Neural progenitor cell (in vitro differentiated cells): ENCODE measurements at regions not wholly inside any gene's neighbourhood (a gene's known extent, or its start where the extent isn't known, plus 50 kb on each side); places are given as distances from the start of the nearest gene placed in this dataset.

Source experiments
- CTCF ChIP-seq: fragments of 200-600 bp; sonication (generic); IDR thresholded peaks from 2 replicates; pipeline ENCODE4 v1.5.1; 2017; ENCODE audit warnings: antibody characterized with exemption, mild to moderate bottlenecking
- EZH2 ChIP-seq: fragments of 200-600 bp; sonication (generic); IDR thresholded peaks from 2 replicates; pipeline ENCODE4 v1.6.1; 2017; ENCODE audit warnings: antibody characterized with exemption, mild to moderate bottlenecking, moderate library complexity
- EZH2phosphoT487 ChIP-seq: fragments of 200-600 bp; sonication (generic); IDR thresholded peaks from 2 replicates; pipeline ENCODE4 v1.6.1; 2017; ENCODE audit warnings: antibody characterized with exemption

- peak; percentile 15 for TF ChIP-seq CTCF
- TF ChIP-seq EZH2, result no peak
- TF ChIP-seq EZH2phosphoT487, result no peak
Measured at GRCh38 chr12:16962889-16963288, 356.9 kb upstream of the LMO3 start.
